ENCODE measurements at regions not wholly inside any gene's neighbourhood (a gene's known extent, or its start where the extent isn't known, plus 50 kb on each side); places are given as distances from the start of the nearest gene placed in this dataset.

DNA sequence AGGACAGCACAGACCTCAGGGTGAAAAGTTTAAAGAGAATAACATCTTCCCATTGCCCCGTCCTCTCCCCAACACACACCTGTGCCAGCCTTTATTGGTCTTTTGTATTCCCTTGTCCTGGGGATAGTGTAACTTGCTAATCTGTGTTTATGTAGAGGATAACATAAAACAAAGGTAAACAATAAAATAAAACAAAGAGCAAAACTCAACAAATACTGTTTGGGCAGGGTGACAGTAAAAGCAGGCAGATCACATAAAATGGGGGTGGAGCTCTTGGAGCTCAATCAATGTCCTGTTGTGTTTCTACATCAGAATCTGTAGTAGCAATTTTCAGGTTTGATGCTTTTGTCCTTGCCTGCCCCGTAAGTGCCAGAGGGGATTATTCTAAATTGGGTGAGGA lies 1939.7 kb downstream of the TP53TG3F start:
- TF ChIP-seq, protein P1, sequence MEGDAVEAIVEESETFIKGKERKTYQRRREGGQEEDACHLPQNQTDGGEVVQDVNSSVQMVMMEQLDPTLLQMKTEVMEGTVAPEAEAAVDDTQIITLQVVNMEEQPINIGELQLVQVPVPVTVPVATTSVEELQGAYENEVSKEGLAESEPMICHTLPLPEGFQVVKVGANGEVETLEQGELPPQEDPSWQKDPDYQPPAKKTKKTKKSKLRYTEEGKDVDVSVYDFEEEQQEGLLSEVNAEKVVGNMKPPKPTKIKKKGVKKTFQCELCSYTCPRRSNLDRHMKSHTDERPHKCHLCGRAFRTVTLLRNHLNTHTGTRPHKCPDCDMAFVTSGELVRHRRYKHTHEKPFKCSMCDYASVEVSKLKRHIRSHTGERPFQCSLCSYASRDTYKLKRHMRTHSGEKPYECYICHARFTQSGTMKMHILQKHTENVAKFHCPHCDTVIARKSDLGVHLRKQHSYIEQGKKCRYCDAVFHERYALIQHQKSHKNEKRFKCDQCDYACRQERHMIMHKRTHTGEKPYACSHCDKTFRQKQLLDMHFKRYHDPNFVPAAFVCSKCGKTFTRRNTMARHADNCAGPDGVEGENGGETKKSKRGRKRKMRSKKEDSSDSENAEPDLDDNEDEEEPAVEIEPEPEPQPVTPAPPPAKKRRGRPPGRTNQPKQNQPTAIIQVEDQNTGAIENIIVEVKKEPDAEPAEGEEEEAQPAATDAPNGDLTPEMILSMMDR (IDR thresholded peaks at IDR 0.05): no peak
- TF ChIP-seq POLR2A (IDR thresholded peaks at IDR 0.05): no peak

All from adrenal gland (tissue), 5 donors.